WTC11 (cell line): ENCODE measurements at regions not wholly inside any gene's neighbourhood (a gene's known extent, or its start where the extent isn't known, plus 50 kb on each side); places are given as distances from the start of the nearest gene placed in this dataset.

Experiments used
- ATAC-seq: fragments of 200-7000 bp; cut with Tn5 transposase; 2 replicates; pipeline ENCODE4 v1.10.0; 2021; ENCODE audit warnings: mild to moderate bottlenecking, moderate library complexity
- CTCF ChIA-PET: fragments of 300-600 bp; sonication (Branson Sonifier 250); formaldehyde crosslinking; loops from one replicate; lab custom pipeline; 2021; ENCODE audit warnings: antibody characterized with exemption; lab: Charles Lee
- POLR2A ChIA-PET: fragments of 350-600 bp; sonication (Branson Sonifier 250); formaldehyde crosslinking; loops from one replicate; lab custom pipeline; 2021; ENCODE audit warnings: antibody characterized with exemption; lab: Charles Lee
- DNase-seq: peaks from one replicate; pipeline ENCODE4 v3.0.0; 2021; ENCODE audit warnings: low spot score
- H3K27ac Mint-ChIP-seq: 2 replicates; pipeline ENCODE4 v1.8.0; 2021; ENCODE audit warnings: mixed read lengths
- H3K27me3 Mint-ChIP-seq: 2 replicates; pipeline ENCODE4 v1.8.0; 2021; ENCODE audit warnings: low read depth, mild to moderate bottlenecking, moderate library complexity, mixed read lengths
- H3K36me3 Mint-ChIP-seq: 2 replicates; pipeline ENCODE4 v1.8.0; 2021; ENCODE audit warnings: mixed read lengths
- H3K4me1 Mint-ChIP-seq: 2 replicates; pipeline ENCODE4 v1.8.0; 2022; ENCODE audit warnings: mixed read lengths
- H3K4me3 Mint-ChIP-seq: 2 replicates; pipeline ENCODE4 v1.8.0; 2021; ENCODE audit warnings: mild to moderate bottlenecking, moderate library complexity, mixed read lengths
- H3K9me3 Mint-ChIP-seq: 2 replicates; pipeline ENCODE4 v1.8.0; 2021; ENCODE audit warnings: mixed read lengths
- ARID4B ChIP-seq: sonication (generic); formaldehyde crosslinking; IDR thresholded peaks from 2 replicates; pipeline ENCODE4 v1.8.0; 2023; ENCODE audit warnings: missing genetic modification reagents, mild to moderate bottlenecking, borderline replicate concordance
- ATF3 ChIP-seq: sonication (generic); formaldehyde crosslinking; conservative IDR thresholded peaks from 2 replicates; pipeline ENCODE4 v1.8.1; 2022; ENCODE audit warnings: mild to moderate bottlenecking, missing genetic modification reagents
- E2F4 ChIP-seq: sonication (generic); formaldehyde crosslinking; IDR thresholded peaks from 2 replicates; pipeline ENCODE4 v1.8.1; 2022; ENCODE audit warnings: low read depth, mild to moderate bottlenecking, moderate library complexity, missing genetic modification reagents, borderline replicate concordance
- E2F5 ChIP-seq: sonication (generic); formaldehyde crosslinking; IDR thresholded peaks from 2 replicates; pipeline ENCODE4 v1.8.1; 2022; ENCODE audit warnings: mild to moderate bottlenecking, moderate library complexity, missing genetic modification reagents
- EMX1 ChIP-seq: fragments of 250-450 bp; sonication (Bioruptor Pico); IDR thresholded peaks from 2 replicates; pipeline ENCODE4 v1.8.0; 2021; ENCODE audit warnings: mild to moderate bottlenecking
- ESRRA ChIP-seq: sonication (generic); formaldehyde crosslinking; IDR thresholded peaks from 2 replicates; pipeline ENCODE4 v1.8.1; 2022; ENCODE audit warnings: mild to moderate bottlenecking, missing genetic modification reagents, borderline replicate concordance
- IRF2 ChIP-seq: sonication (generic); formaldehyde crosslinking; IDR thresholded peaks from 2 replicates; pipeline ENCODE4 v1.8.0; 2022; ENCODE audit warnings: low read depth, missing genetic modification reagents, borderline replicate concordance
- JAZF1 ChIP-seq: fragments of 250-450 bp; sonication (Bioruptor Pico); IDR thresholded peaks from 2 replicates; pipeline ENCODE4 v1.9.0; 2021; ENCODE audit warnings: moderate library complexity, mild to moderate bottlenecking, inconsistent platforms
- MXD4 ChIP-seq: fragments of 250-450 bp; sonication (Bioruptor Pico); IDR thresholded peaks from 2 replicates; pipeline ENCODE4 v1.8.0; 2021; ENCODE audit warnings: mild to moderate bottlenecking, moderate library complexity, borderline replicate concordance
- OVOL2 ChIP-seq: fragments of 250-450 bp; sonication (Bioruptor Pico); IDR thresholded peaks from 2 replicates; pipeline ENCODE4 v1.9.0; 2021; ENCODE audit warnings: mild to moderate bottlenecking, borderline replicate concordance
- PRRX2 ChIP-seq: fragments of 250-450 bp; sonication (Bioruptor Pico); IDR thresholded peaks from 2 replicates; pipeline ENCODE4 v1.8.0; 2021; ENCODE audit warnings: mild to moderate bottlenecking
- ZNF138 ChIP-seq: sonication (generic); formaldehyde crosslinking; conservative IDR thresholded peaks from 2 replicates; pipeline ENCODE4 v1.8.1; 2022; ENCODE audit warnings: mild to moderate bottlenecking, moderate library complexity, missing genetic modification reagents
- ZNF219 ChIP-seq: sonication (generic); formaldehyde crosslinking; IDR thresholded peaks from 2 replicates; pipeline ENCODE4 v1.8.0; 2023; ENCODE audit warnings: missing genetic modification reagents, mild to moderate bottlenecking, borderline replicate concordance
- ZNF281 ChIP-seq: sonication (generic); formaldehyde crosslinking; IDR thresholded peaks from 2 replicates; pipeline ENCODE4 v1.8.0; 2023; ENCODE audit warnings: mild to moderate bottlenecking, missing genetic modification reagents
- ZNF512 ChIP-seq: sonication (generic); formaldehyde crosslinking; IDR thresholded peaks from 2 replicates; pipeline ENCODE4 v1.8.1; 2022; ENCODE audit warnings: missing genetic modification reagents, borderline replicate concordance
- ZNF671 ChIP-seq: fragments of 250-450 bp; sonication (Bioruptor Pico); IDR thresholded peaks from 2 replicates; pipeline ENCODE4 v1.8.0; 2021; ENCODE audit warnings: mild to moderate bottlenecking
- ZSCAN18 ChIP-seq: fragments of 250-450 bp; sonication (Bioruptor Pico); IDR thresholded peaks from 2 replicates; pipeline ENCODE4 v2.1.2; 2022; ENCODE audit warnings: mild to moderate bottlenecking, moderate library complexity

GRCh38 chr10:33835556-33835955 lies 501.1 kb upstream of the NRP1 start (continued):
- no peak for TF ChIP-seq ZNF512

- ChIA-PET POLR2A (no interaction called here), CTCF (no interaction called here)
- Mint-ChIP-seq H3K36me3 (no peaks in the 10 kb centered on the region), H3K4me3 (no peak overlapping the region), H3K4me1 (peaks cover 12% of the 10 kb centered on the region; the same call in 1 of the 2 replicates), H3K27ac (no peak overlapping the region), H3K27me3 (no peaks in the 10 kb centered on the region), H3K9me3 (peaks cover 9% of the 10 kb centered on the region)
- ATAC-seq (no peak), DNase-seq (no peak)
- TF ChIP-seq OVOL2 (CRISPR knock-in tag) (no peak), ATF3 (CRISPR knock-in tag) (no peak), JAZF1 (no peak), E2F4 (no peak), MXD4 (CRISPR knock-in tag) (no peak), IRF2 (no peak), ZNF281 (CRISPR knock-in tag) (no peak), ESRRA (CRISPR knock-in tag) (no peak), EMX1 (CRISPR knock-in tag) (no peak), ARID4B (CRISPR knock-in tag) (no peak), PRRX2 (CRISPR knock-in tag) (no peak), ZNF219 (CRISPR knock-in tag) (no peak), ZNF138 (no peak), ZNF671 (no peak), E2F5 (CRISPR knock-in tag) (no peak), ZSCAN18 (no peak)
Measured at GRCh38 chr10:33833566-33833965, 499.1 kb upstream of the NRP1 start.
